HG03432 (cell line): ENCODE measurements at regions not wholly inside any gene's neighbourhood (a gene's known extent, or its start where the extent isn't known, plus 50 kb on each side); places are given as distances from the start of the nearest gene placed in this dataset.

Source experiments
- ATAC-seq: cut with Tn5 transposase; IDR thresholded peaks from one replicate; pipeline ENCODE4 v1.9.1; 2021; ENCODE audit warnings: mild to moderate bottlenecking, moderate library complexity; ENCODE audit not compliant: unreplicated experiment

DNA sequence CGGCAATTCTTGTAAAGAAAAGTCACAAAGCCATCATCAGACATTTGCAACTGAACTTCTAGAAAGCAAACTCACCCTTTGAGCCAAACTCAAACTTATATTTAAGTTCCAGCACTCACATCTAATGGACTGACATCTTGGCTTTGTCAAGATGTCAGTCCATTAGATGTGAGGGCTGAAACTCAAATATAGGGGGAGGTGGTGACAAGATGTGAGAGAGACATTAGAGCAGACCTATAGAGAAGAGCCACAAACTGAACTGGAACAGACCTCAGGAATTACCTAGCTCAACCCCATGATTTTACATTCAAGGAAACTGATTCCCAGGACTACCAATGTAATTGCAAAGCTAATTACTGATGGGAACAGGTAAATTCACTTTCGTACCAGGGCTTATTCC, 543.8 kb downstream of the TNS1 start:
- ATAC-seq, result no peak

DNA sequence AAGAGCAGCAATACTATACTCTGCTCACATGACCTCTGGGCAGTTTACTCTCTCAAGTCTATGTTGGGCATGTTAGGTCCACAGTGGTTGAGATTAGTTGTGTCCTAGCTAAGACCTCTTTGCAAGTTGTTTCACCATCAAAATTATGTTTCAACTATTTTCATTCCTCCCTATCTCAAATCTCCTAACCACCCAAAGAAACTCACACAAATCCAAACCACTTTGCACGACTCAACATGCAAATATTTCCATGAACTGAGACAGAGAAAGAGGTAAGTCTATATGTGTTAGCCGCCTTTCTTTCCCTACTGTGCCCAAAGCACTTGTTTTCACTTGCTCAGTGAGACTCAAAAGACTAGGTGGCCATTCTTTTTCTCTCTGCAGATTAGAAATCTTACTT, 546.8 kb downstream of the TNS1 start:
- ATAC-seq, result no peak

DNA sequence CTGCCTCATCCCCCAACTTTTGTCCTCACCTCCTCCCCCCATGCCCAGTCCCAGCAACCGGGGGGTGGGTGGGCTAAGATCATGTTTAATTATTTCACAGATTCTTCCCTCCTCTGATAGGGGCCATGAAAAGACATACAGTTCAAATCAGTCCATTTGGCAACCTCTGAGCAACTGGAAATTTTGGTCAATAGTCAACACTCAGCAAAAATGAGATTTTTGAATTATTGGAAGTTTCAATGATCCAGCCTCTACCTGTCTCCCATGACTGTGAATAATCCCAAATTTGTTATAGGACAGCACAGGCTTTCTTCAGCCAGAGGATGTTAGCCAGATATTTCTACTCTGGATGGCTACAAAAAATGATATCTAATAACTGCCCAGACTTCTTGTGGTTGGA, 549.9 kb downstream of the TNS1 start:
- ATAC-seq, result no peak

DNA sequence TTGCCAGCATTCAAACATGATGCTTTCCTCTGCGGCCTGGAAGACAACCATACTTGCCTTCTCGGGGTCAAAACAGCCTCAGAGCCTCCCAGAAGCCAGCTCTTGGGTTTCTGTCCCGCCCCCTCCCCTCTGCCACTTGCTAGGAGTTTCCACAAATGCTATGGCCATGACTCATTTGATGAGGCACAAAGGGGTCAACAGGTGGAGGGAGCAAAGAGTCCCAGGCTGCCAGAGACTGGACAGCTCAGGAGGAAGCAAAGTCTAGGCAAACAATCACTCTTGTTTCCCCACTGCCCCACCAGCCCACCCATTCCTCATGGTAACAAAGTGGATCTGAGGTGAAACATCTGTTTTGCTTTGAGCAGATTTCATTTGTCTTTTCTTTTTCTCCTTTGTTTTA, 551.1 kb downstream of the TNS1 start:
- no peak for ATAC-seq

DNA sequence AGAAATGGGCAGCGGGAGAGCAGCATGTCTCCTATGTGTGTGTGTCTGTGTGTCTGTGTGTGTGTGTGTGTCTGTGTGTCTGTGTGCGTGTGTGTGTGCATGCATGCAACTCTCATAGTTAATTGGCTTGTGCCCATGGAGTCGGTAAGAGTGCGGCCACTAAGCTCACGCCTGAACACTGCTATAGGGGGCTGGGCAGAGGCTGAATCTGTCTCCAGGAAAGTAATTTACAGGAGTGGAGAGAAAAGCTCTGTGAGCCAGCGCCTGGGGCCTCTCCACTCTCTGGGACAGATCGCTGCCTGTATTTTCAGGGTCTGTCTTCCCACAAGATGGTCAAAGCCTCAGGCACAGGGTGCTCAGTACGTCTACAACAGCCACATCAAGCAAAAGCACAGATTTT, 553.4 kb downstream of the TNS1 start:
- no peak for ATAC-seq

DNA sequence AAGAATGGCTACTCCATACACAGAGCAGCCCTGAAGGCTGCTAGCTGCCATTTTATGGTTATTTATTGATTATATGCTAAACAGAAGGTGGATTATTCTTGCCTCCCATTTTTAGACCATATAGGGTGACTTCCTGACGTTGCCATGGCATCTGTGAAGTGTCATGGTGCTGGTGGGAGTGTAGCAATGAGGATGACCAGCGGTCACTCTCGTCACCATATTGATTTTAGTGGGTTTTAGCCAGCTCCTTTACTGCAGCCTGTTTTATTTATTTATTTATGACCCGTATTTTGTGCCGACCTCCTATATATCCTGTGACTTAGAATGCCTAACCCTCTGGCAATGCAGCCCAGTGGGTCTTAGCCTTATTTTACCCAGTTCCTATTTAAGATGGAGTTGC, 553.9 kb downstream of the TNS1 start:
- ATAC-seq, result no peak

DNA sequence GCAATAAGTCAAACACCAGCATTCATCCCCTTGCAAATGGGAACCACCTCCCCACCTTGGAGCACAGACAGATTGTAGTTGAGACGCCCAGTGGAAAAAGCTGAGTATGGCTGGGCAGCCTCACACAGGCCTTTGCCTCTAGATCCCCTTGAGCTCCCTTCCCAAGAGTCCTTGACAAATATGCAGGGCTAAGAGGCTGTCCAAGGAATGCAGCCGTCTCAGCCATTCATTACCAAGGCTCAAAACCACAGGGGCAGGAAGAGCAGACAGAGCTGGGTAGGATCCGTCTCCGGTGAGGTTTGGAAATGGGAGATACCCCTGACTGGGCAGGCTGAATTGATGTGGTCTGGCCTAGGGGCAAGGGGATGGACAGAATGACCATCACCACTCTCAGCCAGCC, 557.1 kb downstream of the TNS1 start:
- no peak for ATAC-seq

DNA sequence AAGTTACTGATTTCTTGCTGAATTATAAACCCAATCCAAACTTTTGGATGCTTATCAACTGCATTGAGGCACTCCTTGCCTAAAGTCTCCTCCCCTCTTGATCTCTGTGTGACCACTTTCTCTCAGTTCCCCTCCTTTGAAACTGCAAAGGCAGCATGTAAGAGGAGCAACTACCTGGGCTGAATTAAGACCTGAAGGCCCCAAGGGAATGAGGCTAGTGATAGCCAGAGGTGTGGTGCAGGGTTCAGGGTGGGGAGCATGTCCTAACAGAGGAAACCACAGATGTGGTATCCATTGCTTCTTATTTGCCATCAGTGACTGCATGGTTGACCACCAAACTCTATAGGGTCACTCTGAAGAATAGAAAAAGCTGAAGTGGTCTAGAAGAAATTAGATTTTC, 557.9 kb downstream of the TNS1 start:
- ATAC-seq, result no peak

DNA sequence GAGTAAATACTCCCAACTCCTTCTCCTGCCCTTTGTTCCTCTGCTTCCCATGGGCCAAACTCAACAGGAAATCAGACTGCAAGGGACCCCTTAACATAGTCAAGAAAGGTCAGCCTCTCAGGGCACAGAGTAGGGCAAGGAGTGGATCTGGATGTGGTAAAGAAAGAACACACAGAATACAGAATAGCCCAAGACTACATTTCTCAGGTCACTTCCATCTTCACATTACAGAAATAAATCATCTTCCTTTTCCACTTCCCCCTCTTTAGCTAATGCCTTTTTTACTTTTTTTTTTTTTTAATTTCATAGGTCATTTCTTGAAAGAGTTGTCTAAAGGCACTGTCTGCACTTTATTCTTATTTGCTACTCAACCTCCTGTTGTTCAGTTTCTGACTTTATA, 558.3 kb downstream of the TNS1 start:
- ATAC-seq, result no peak

DNA sequence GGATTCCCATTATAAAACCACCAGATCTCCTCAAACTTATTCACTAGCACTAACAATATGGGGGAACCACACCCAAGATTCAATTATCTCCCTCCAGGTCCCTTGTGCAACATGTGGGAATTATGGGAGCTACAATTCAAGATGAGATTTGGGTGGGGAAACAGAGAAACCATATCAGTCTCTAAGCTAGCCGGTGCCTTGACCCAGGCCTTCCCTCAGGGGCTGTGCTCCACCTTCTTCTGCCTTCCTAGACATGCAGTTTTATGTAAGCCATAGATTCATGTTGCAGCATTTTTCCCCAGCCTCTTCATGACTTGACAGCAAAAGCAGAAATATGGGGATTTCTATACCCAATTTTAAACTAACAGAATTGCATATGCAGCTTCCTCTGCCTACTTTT, 559.2 kb downstream of the TNS1 start:
- no peak for ATAC-seq

DNA sequence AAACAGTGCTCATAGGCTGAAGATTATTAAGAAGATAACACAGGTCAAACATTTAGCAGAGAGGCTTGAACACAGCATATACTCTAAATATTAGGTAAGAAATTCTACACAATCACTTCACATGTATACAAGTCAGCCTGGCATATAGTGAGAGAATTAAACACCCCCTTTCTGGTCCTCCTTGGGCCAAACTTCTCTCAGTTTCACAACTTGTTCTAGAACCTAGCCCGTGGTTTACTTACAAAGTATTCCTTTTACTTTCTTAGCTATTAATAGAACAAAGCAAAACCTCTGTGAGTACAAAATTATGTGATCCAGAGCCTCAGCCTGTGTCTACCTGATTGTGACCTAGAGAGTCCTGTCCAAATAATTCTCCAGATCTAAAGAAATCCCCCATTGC, 562.8 kb downstream of the TNS1 start:
- ATAC-seq, result peak; percentile 77

DNA sequence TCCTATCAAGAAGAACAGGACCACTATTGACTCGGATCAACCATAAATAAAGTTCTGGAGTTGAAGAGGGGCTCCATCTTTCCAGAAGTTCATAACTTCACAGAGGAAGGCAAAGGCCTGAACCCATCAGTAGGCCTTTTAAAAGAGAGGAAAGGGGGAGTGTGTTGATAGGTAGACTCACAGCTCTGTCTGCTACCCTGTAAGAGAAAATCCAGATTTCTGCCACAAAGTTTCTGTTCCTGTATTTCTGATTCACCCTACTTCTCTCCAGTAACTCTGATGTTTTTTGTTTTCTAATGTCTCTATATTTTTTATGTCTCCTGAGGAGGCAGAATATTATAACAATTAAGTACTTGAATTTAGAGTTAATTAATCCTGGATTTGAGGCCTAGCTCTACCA, 564.0 kb downstream of the TNS1 start:
- peak; percentile 45 for ATAC-seq

DNA sequence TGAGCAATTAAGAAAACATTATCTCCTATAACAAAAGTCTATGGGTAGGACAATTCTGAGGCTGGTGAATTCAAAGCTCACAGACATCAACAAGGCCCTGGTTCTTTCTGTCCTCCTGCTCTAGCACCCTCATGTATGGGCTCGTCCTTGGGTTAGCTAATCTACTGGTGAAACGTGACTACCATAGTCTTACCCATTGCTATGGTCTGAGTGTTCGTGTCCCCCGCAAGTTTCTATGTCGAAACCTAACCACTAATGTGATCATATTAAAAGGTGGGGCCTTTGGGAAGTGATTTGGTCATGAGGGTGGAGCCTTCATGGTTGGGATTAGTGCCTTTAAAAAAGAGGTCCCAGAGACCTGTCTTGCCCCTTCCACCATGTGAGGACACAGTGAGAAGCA, 564.7 kb downstream of the TNS1 start:
- no peak for ATAC-seq

DNA sequence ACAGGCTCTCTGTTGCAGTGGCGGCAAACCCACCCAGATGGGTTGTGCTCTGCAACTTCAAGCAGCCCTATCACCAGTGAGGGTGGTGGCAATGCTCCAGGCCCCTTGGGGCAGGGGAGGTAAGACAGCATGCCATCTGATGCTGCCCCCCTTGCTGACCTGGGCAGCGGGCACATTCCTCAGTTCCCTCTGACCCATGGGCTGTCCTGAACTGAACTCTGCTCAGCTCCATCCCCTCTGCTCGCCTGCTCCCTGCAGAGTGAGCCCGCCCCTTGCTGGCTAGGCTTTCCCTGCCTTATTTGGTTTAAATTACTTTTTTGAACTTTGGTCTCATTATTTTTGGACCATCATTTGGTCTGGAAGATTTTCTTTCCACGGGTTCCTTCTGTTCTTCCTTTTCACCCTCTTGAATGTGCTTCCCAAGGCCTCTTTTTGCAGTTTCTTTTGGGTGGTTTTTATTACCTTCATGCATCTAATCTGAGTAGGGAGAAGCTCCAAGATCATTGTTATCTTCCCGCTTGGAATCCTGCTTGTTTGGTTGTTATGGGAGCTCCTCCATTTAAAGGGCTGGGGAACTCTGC, 565.4 kb downstream of the TNS1 start:
- ATAC-seq, result no peak

DNA sequence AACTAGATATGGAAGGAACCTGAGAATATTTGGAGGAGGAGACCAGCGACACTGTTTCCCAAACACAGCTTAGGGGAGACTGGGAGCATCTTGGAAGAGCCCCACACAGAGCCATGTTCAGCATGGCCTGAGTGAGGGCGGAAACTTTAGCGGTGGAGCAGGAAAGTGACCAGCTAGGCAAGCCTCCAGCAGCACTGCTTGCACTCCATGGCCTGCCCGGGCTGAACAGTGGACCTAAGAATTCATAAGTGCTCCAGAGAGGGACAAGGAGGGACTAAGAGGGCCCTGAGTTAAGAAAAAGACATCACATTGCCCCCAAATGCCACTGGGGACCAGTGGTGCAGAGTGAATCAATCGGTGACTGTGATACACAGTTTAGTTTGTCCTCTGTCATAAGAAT, 566.4 kb downstream of the TNS1 start:
- ATAC-seq, result no peak

DNA sequence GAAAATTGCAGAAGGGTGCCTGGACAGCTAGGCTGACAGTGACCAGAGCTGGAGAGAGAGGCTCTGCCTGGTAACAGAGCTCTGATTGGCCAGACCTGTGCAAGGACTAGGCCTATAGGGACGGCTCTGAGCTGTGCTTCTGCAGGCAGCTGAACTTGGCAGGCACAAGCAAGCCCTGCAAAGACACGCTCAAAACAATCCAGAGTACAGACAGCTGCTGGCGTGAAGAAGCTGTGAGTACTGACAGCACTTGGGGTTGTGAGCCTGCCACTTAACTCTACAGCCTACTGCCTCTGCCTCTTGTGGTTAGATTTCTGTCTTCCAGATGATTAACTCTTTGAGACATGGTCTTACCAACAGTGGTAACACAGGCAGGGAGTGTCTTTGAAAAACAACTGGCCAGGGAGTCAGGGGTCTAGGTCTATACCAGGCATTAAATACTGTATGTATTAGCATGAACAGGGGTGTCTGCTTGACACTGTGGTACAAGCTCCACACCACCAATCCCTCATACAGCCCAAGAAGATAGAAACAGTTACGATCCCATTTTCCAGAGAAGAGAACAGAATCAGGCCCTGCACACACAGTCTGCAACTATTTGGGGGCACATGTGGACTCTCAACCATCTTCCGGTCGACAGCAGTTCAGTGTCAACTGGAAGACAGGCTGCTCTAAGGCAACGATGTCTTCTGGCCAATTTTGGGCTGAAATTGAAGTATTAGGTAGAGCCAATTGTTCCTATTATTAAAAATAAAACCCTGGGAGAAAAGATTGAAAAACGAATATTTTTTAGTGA, 568.4 kb downstream of the TNS1 start:
- peak; percentile 98 for ATAC-seq

DNA sequence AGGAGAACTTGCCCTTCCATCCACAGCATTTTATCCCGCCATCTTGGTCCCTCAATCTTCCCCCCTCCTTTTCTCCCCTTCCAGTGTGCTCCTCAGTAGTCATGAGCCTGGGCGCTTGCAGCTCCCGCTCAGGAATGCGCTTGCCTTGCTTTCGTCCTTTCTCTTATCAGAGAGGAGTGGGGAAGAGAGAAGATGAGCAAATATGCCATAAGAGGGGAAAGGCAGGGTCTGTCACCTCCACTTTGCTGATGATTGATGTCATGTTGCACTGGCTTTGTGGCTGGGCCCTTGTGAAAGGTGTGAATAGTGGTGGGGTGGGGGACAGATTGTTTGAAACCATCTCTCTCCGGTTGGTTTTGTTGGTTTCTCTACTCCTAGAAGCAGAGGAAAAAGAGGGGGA, 569.3 kb downstream of the TNS1 start:
- ATAC-seq, result no peak

DNA sequence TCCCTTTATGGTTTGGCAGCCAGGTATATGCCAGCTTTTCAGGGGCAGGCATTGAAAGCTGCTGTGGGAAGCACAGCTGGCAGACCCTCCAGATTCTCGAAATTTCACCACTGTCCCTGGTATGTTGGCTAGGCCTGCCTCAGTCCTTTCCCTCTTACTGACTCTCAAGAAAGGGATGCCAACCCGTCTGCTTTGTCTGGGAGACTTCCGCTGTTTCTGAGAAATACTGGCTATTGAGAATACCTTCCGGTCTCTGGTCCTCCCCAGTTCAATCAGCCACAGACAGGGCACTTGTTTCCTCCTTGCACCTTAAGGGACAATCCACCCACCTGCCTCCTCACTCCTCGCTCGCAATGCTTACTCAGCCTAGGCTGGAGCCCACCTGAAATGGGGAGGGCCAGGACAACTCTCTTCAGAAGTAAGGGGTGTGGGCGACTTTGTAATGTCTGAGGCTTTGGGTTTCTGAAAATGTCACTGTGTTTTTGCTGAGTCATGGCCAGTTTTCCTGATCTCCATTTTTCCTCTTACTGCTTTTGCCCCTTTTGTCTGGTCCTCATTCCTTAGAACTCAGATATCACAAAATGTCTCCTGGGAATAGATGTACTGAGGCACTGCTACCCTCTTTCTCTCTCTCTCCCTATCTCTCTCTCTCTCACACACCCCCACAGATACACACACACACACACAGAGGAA, 571.1 kb downstream of the TNS1 start:
- ATAC-seq, result no peak

DNA sequence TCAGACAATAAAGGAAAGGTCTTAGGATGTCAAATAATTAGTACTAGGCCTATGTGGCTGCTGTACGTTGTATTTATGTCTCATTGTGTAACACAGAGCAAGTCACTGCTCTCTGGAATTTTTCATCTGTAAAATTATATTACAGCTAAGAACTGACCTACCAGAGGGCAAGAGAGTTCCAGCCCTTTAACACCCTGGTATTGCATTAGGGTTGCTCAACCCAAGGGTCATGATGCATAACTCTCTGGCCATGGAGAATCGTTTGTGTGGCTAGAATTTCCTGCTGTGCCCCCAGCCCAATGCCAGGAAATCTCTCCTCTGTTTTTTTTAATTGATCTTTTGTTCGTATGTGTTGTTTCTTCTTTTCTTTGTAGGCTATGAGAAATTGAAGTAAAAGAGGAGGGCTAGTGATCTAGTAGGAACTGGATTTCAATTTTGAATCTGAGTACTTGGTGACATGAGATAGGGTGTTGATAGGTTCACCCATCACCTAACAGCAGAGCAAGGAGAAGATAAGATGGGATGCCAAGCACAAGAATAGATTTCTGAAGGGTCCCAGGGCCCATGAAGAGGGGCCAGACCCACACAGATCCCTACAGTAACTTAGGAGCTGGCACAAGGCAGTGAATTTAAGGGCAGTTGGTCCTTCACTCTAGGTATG, 571.2 kb upstream of the TNP1 start:
- ATAC-seq, result no peak

DNA sequence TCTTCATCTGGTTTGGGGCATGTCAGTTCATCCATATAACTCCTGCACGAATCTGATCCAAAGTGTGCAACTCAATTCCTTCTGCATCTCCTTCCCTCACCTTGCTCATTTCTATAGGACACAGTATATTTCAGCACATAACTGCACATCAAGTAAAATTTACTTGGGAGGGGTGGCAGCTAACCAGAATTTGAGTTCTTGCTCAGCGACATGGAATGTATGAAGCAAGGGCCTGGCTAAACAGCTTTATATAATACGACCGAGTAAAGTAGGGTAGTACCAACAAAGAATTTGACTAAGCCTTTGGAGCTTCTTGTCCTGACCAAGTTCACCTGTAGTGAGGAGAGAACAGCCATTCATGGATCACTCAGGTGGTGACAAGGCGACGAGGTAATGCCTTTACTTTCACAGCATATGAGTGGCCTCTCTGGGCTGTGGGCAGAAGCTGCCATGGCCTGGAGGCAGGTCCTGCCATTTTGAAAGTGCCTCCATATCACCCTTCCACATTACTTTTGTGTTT, 570.2 kb upstream of the TNP1 start:
- no peak for ATAC-seq

DNA sequence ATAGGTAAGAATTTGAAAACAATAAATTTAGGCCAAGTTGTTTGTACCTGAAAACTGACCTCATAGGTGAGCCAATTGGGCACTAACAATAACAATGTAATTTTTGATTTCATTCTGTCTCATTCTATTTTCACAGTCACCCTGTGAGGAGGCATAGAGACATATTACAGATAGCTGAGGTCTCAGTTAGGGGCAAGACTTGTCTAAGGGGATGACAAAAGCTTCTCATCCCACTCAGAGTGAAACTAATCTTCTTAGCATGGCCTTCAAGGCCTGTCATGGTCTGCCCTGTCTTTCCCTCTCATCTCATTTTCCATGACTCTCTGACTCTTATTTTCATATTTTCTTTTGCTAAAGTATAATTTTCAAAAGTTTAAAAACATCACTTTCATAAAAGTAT, 562.0 kb upstream of the TNP1 start:
- no peak for ATAC-seq

DNA sequence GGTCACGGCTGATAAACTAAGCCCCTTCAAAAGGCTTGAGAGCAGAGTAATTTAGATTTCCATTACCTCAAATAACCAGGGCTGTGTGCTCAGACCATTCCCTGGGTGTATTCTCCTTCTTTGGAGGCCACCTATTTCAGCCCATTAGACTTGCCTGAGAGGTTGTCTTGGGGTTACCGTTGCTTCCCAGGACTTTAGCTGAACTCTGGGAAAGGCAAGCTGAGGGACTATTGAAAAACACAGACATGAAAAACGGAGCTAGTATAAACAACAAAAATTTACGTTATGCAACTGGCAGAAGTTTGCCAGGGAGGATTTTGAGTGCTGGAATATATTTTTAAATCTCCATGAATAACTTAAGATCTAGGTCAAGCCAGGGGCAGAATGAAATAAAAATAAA, 561.0 kb upstream of the TNP1 start:
- no peak for ATAC-seq
